Brain microvascular endothelial cell (primary cell): ENCODE measurements at regions not wholly inside any gene's neighbourhood (a gene's known extent, or its start where the extent isn't known, plus 50 kb on each side); places are given as distances from the start of the nearest gene placed in this dataset.

ENCODE experiments used
- DNase-seq: peaks from one replicate; pipeline ENCODE4 v3.0.0-alpha.2; 2020
- H3K27ac ChIP-seq: fragments of 250-450 bp; sonication (Bioruptor Pico); 2 replicates; pipeline ENCODE4 v1.5.1; 2020; ENCODE audit warnings: mild to moderate bottlenecking, moderate library complexity
- H3K27me3 ChIP-seq: fragments of 250-450 bp; sonication (Bioruptor Pico); replicated peaks from 2 replicates; pipeline ENCODE4 v1.5.1; 2020; ENCODE audit warnings: mild to moderate bottlenecking
- H3K36me3 ChIP-seq: fragments of 250-450 bp; sonication (Bioruptor Pico); replicated peaks from 2 replicates; pipeline ENCODE4 v1.5.1; 2020; ENCODE audit warnings: mild to moderate bottlenecking
- H3K4me3 ChIP-seq: 2 replicates; pipeline ENCODE4 v1.5.1; 2011; ENCODE audit warnings: low read depth, mild to moderate bottlenecking, control low read depth, low read length, moderate library complexity
- CTCF ChIP-seq: IDR thresholded peaks from 2 replicates; pipeline ENCODE4 v1.5.1; 2011; ENCODE audit warnings: low read depth, mild to moderate bottlenecking, moderate library complexity, low read length, control low read depth, inconsistent platforms; ENCODE audit errors: missing control alignments
- in situ Hi-C: cut with HindIII; loops from 2 replicates; pipeline ENCODE4 v1.10.0; 2017; ENCODE audit warnings: low sequenced_read_pairs, low pct_ligation_motif_present

- peak; percentile 27 for DNase-seq
- in situ Hi-C loops, result no loop called here
Observed at GRCh38 chr20:9945408-9945807, 89.4 kb upstream of the ANKEF1 start.

DNA sequence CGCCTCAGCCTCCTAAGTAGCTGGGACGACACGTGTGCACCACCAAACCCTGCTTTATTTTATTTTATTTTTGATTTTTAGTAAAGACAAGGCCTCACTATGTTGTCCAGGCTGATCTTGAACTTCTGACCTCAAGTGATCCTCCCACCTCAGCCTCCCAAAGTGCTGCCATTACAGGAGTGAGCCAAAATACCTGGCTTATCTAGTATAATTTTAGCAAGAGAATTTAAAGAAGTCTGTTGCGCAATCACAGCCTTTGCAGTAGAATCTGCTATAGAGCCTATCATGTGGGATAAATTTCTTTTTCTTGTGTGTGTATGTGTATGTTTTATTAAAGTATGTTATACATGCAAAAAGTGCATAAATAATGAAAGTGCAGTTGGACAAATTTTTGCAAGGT lies 92.1 kb upstream of the ANKEF1 start:
- Histone ChIP-seq H3K27me3 (no peaks in the 10 kb centered on the region), H3K27ac (no peak overlapping the region), H3K4me3 (no peak overlapping the region), H3K36me3 (no peaks in the 10 kb centered on the region)
- no peak for TF ChIP-seq CTCF
- in situ Hi-C loops, result no loop called here
- DNase-seq, result no peak

More at GRCh38 chr20:9945408-9945807, 89.4 kb upstream of the ANKEF1 start:
- H3K36me3 ChIP-seq, result no peaks in the 10 kb centered on the region
- no peak overlapping the region for H3K4me3 ChIP-seq
- H3K27ac ChIP-seq, result no peak overlapping the region
- H3K27me3 ChIP-seq, result no peaks in the 10 kb centered on the region
- no peak for TF ChIP-seq CTCF

- Histone ChIP-seq H3K27ac (no peak overlapping the region), H3K27me3 (no peaks in the 10 kb centered on the region), H3K36me3 (no peaks in the 10 kb centered on the region), H3K4me3 (no peak overlapping the region)
- no peak for DNase-seq
- in situ Hi-C loops, result no loop called here
- no peak for TF ChIP-seq CTCF
Observed at GRCh38 chr20:9940329-9940728, 94.5 kb upstream of the ANKEF1 start.

GRCh38 chr20:9939231-9939630 lies 95.6 kb upstream of the ANKEF1 start:
- no peaks in the 10 kb centered on the region for H3K27me3 ChIP-seq
- DNase-seq, result no peak
- no peak for TF ChIP-seq CTCF
- in situ Hi-C loops, result no loop called here
- no peak overlapping the region for H3K27ac ChIP-seq
- H3K4me3 ChIP-seq, result no peak overlapping the region
- no peaks in the 10 kb centered on the region for H3K36me3 ChIP-seq

DNA sequence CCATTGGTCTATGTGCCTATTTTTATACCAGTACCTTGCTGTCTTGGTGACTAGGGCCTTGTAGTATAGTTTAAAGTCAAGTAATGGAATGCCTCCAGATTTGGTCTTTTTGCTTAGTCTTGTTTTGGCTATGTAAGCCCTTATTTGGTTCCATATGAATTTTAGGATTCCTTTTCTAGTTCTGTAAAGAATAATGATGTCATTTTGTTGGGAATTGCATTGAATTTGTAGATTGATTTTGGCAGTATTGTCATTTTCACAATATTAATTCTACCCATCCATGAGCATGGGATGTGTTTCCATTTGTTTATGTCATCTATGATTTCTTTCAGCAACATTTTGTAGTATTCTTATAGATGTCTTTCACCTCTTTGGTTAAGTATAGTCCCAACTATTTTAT lies 96.4 kb upstream of the PAK5 start:
- Histone ChIP-seq H3K36me3 (no peaks in the 10 kb centered on the region), H3K4me3 (no peak overlapping the region), H3K27ac (no peak overlapping the region), H3K27me3 (no peaks in the 10 kb centered on the region)
- no peak for TF ChIP-seq CTCF
- DNase-seq, result no peak
- in situ Hi-C loops, result no loop called here

DNA sequence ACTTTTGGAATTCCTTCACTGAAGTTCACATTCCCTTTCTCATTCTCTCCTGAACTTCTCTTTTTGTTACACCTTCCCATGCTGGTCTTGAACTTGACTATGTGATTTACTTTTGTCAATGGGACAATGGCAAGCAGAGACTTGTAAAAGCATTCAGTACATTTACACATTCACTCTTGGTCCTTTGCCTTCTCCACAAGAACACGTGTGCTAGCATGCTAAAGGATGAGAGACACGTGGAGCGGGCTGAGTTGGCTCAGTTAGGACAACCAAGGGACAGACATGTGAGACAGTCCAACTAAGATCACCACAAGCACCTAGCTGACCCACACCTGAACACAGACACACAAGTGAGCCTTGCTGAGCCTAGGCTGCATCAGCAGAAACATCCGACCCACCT lies 91.3 kb upstream of the PAK5 start:
- no peak for DNase-seq

More for the DNA sequence above, 91.3 kb upstream of the PAK5 start:
- H3K4me3 ChIP-seq, result no peak overlapping the region
- H3K27me3 ChIP-seq, result no peaks in the 10 kb centered on the region
- no peak overlapping the region for H3K27ac ChIP-seq
- no peaks in the 10 kb centered on the region for H3K36me3 ChIP-seq
- in situ Hi-C loops, result no loop called here
- TF ChIP-seq CTCF, result no peak
